ENCODE measurements at regions not wholly inside any gene's neighbourhood (a gene's known extent, or its start where the extent isn't known, plus 50 kb on each side); places are given as distances from the start of the nearest gene placed in this dataset.

GRCh38 chr4:31538877-31539276 is 818.7 kb downstream of the PCDH7 start:
- Histone ChIP-seq H3K9me3 (ENCODE audit: low read depth) (no peaks in the 10 kb centered on the region), H3K36me3 (no peaks in the 10 kb centered on the region), H3K4me3 (no peak overlapping the region), H3K4me1 (ENCODE audit: low read depth) (no peaks in the 10 kb centered on the region), H3K27me3 (no peaks in the 10 kb centered on the region), H3K27ac (no peak overlapping the region)
- TF ChIP-seq, protein P1, sequence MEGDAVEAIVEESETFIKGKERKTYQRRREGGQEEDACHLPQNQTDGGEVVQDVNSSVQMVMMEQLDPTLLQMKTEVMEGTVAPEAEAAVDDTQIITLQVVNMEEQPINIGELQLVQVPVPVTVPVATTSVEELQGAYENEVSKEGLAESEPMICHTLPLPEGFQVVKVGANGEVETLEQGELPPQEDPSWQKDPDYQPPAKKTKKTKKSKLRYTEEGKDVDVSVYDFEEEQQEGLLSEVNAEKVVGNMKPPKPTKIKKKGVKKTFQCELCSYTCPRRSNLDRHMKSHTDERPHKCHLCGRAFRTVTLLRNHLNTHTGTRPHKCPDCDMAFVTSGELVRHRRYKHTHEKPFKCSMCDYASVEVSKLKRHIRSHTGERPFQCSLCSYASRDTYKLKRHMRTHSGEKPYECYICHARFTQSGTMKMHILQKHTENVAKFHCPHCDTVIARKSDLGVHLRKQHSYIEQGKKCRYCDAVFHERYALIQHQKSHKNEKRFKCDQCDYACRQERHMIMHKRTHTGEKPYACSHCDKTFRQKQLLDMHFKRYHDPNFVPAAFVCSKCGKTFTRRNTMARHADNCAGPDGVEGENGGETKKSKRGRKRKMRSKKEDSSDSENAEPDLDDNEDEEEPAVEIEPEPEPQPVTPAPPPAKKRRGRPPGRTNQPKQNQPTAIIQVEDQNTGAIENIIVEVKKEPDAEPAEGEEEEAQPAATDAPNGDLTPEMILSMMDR (IDR thresholded peaks at IDR 0.05; ENCODE audit: low read depth, low read length) = no peak
- DNase-seq (ENCODE audit: low read depth in 1 of 2, low spot score in 1 of 2) = no peak

DNA sequence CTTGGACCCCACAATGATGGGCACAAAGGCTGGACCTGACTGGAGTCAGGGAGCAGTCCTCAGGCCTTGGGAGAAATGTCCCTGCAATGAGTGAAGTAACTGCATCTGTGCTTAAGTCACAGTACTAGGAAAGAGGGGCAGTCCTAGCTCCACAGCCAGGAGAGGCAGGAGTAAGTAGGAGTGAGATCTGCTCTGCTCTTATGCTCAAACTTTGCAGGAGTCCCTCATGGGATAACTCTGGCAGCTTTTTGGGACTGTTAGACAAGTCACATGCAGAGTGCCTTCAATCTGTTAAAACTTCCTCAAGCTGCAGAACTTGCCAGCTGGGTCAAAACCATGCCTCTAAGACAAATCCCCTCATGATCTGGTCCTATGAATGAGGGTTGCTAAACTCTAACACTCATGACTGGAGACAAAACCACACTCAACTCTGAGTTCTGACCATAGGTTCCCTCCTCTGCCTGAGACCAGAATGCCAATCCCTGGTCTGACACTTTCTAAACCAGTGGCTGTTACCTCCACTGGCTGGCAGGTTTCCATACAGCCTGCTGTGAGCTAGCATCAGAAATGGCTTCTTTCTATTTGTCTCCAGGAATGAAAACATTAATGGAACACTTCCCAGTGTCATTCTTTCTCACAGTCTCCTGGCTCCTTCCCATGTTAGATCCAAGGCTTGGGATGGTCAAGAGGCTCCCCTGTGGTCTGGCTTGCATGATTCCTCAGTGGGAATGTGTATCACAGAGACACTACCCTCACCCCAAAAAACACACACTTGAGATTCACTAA is 819.3 kb downstream of the PCDH7 start:
- Histone ChIP-seq H3K27me3 (no peaks in the 10 kb centered on the region), H3K36me3 (no peaks in the 10 kb centered on the region), H3K4me1 (ENCODE audit: low read depth) (no peaks in the 10 kb centered on the region), H3K27ac (no peak overlapping the region), H3K4me3 (no peak overlapping the region), H3K9me3 (ENCODE audit: low read depth) (no peaks in the 10 kb centered on the region)
- TF ChIP-seq, protein P1 (IDR thresholded peaks at IDR 0.05; ENCODE audit: low read depth, low read length) = no peak
- no peak for DNase-seq (ENCODE audit: low read depth in 1 of 2, low spot score in 1 of 2)

- Histone ChIP-seq H3K4me3 (no peak overlapping the region), H3K27me3 (no peaks in the 10 kb centered on the region), H3K36me3 (no peaks in the 10 kb centered on the region), H3K4me1 (ENCODE audit: low read depth) (no peaks in the 10 kb centered on the region), H3K27ac (no peak overlapping the region), H3K9me3 (ENCODE audit: low read depth) (no peaks in the 10 kb centered on the region)
- TF ChIP-seq, protein P1 (IDR thresholded peaks at IDR 0.05; ENCODE audit: low read depth, low read length) = no peak
- no peak for DNase-seq (ENCODE audit: low read depth in 1 of 2, low spot score in 1 of 2)
Measured at GRCh38 chr4:31545330-31545729, 825.2 kb downstream of the PCDH7 start.

- TF ChIP-seq, protein P1 (IDR thresholded peaks at IDR 0.05; ENCODE audit: low read depth, low read length) = no peak
- H3K36me3 ChIP-seq = no peaks in the 10 kb centered on the region
- DNase-seq (ENCODE audit: low read depth in 1 of 2, low spot score in 1 of 2) = no peak
- H3K27me3 ChIP-seq = no peaks in the 10 kb centered on the region
- no peaks in the 10 kb centered on the region for H3K4me1 ChIP-seq (ENCODE audit: low read depth)
- H3K4me3 ChIP-seq = no peak overlapping the region
- no peaks in the 10 kb centered on the region for H3K9me3 ChIP-seq (ENCODE audit: low read depth)
- H3K27ac ChIP-seq = no peak overlapping the region
Measured at GRCh38 chr4:31545755-31546154, 825.6 kb downstream of the PCDH7 start.

GRCh38 chr4:31548021-31548420 is 827.9 kb downstream of the PCDH7 start:
- Histone ChIP-seq H3K4me1 (ENCODE audit: low read depth) (no peaks in the 10 kb centered on the region), H3K27me3 (no peaks in the 10 kb centered on the region), H3K36me3 (no peaks in the 10 kb centered on the region), H3K4me3 (no peak overlapping the region), H3K27ac (no peak overlapping the region), H3K9me3 (ENCODE audit: low read depth) (no peaks in the 10 kb centered on the region)
- no peak for DNase-seq (ENCODE audit: low read depth in 1 of 2, low spot score in 1 of 2)
- TF ChIP-seq, protein P1 (IDR thresholded peaks at IDR 0.05; ENCODE audit: low read depth, low read length) = no peak
